ENCODE measurements at regions not wholly inside any gene's neighbourhood (a gene's known extent, or its start where the extent isn't known, plus 50 kb on each side); places are given as distances from the start of the nearest gene placed in this dataset.

DNA sequence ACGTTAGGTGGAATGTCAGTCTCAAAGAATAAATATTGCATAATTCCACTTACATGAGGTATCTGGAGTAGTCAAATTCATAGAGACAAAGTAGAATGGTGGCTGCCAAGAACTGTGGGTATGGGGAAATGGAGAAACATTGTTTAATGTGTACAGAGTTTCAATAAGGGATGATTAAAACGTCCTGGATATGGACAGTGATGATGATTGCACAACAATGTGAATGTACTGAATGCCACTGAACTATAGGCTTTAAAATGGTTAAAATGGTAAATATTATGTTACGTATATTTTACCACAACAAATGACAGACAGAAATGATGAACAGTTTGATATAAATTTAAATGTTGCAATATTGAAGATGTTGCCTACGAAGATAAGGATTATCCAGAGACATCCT lies 602.0 kb upstream of the PKDCC start:
- Histone ChIP-seq H3K23ac (ENCODE audit: low read depth, low read length, poor library complexity) (no peak overlapping the region), H3K27me3 (ENCODE audit: control insufficient read depth in 3 of 3, insufficient read depth in 3 of 3, low read depth in 1 of 3, low read length in 3 of 3) (no peaks in the 10 kb centered on the region), H2BK15ac (ENCODE audit: low read length) (no peak overlapping the region), H3K4me2 (ENCODE audit: insufficient read depth, low read length, poor library complexity, severe bottlenecking) (no peak overlapping the region), H2AK5ac (ENCODE audit: low read depth, low read length) (no peak overlapping the region), H2AFZ (ENCODE audit: low read length) (no peak overlapping the region), H4K91ac (ENCODE audit: low read depth, low read length, poor library complexity) (no peak overlapping the region), H2BK5ac (ENCODE audit: low read length) (no peak overlapping the region), H3K4me1 (ENCODE audit: control insufficient read depth in 2 of 2, insufficient read depth in 1 of 2, low read depth in 1 of 2, low read length in 2 of 2) (no peaks in the 10 kb centered on the region), H3K27ac (replicated peaks; ENCODE audit: low read length) (no peak overlapping the region), H3K4ac (ENCODE audit: low read length) (no peak overlapping the region), H3K79me1 (ENCODE audit: low read depth, low read length) (no peaks in the 10 kb centered on the region), H3K14ac (ENCODE audit: low read length) (no peak overlapping the region), H3K4me3 (ENCODE audit: low read length in 2 of 2) (no peak overlapping the region), H3K9me3 (replicated peaks in 1 of 2; ENCODE audit: control insufficient read depth in 2 of 2, insufficient read depth in 1 of 2, low read depth in 1 of 2, low read length in 2 of 2) (no peaks in the 10 kb centered on the region), H3K36me3 (replicated peaks in 1 of 2; ENCODE audit: control insufficient read depth in 2 of 2, insufficient read depth in 2 of 2, low read length in 2 of 2) (no peaks in the 10 kb centered on the region), H3K18ac (ENCODE audit: low read length) (no peak overlapping the region), H4K8ac (ENCODE audit: low read depth, low read length) (no peak overlapping the region), H2BK120ac (ENCODE audit: low read depth, low read length) (no peak overlapping the region), H2BK12ac (ENCODE audit: low read length) (no peak overlapping the region), H3K9ac (ENCODE audit: low read depth, low read length, poor library complexity) (no peak overlapping the region)
- no peak for DNase-seq (ENCODE audit: low spot score)
- whole genome bisulfite sequencing, 2 donors (ENCODE audit: extremely low coverage in 2 of 2, insufficient read length in 2 of 2, insufficient replicate concordance in 1 of 2): no CpG with 5 or more reads among the region's 4 CpGs

DNA sequence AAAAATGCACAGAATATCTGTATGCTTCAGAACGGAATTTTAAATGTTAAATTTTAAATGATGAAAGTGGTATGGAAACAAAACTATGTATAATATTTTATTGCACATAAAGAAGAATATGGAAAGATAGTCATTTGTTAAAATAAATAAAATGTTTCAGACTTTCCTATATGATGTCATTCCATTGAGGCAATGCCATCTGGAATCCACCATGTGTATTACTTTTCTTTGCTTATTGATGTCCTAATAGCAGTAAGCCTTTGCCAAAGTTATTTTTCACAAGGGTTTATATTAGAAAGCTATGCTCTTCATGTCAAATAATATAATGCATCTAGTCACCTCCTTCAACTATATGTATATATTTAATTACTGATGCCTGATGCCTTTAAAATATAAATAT lies 601.6 kb upstream of the PKDCC start:
- Histone ChIP-seq H2BK12ac (ENCODE audit: low read length) (no peak overlapping the region), H2BK15ac (ENCODE audit: low read length) (no peak overlapping the region), H3K9ac (ENCODE audit: low read depth, low read length, poor library complexity) (no peak overlapping the region), H3K4me1 (ENCODE audit: control insufficient read depth in 2 of 2, insufficient read depth in 1 of 2, low read depth in 1 of 2, low read length in 2 of 2) (no peaks in the 10 kb centered on the region), H3K27ac (replicated peaks; ENCODE audit: low read length) (no peak overlapping the region), H3K23ac (ENCODE audit: low read depth, low read length, poor library complexity) (no peak overlapping the region), H2AK5ac (ENCODE audit: low read depth, low read length) (no peak overlapping the region), H2AFZ (ENCODE audit: low read length) (no peak overlapping the region), H3K36me3 (replicated peaks in 1 of 2; ENCODE audit: control insufficient read depth in 2 of 2, insufficient read depth in 2 of 2, low read length in 2 of 2) (no peaks in the 10 kb centered on the region), H4K91ac (ENCODE audit: low read depth, low read length, poor library complexity) (no peak overlapping the region), H3K27me3 (ENCODE audit: control insufficient read depth in 3 of 3, insufficient read depth in 3 of 3, low read depth in 1 of 3, low read length in 3 of 3) (no peaks in the 10 kb centered on the region), H3K79me1 (ENCODE audit: low read depth, low read length) (no peaks in the 10 kb centered on the region), H2BK120ac (ENCODE audit: low read depth, low read length) (no peak overlapping the region), H3K4ac (ENCODE audit: low read length) (no peak overlapping the region), H4K8ac (ENCODE audit: low read depth, low read length) (no peak overlapping the region), H3K18ac (ENCODE audit: low read length) (no peak overlapping the region), H3K9me3 (replicated peaks in 1 of 2; ENCODE audit: control insufficient read depth in 2 of 2, insufficient read depth in 1 of 2, low read depth in 1 of 2, low read length in 2 of 2) (no peaks in the 10 kb centered on the region), H3K4me3 (ENCODE audit: low read length in 2 of 2) (no peak overlapping the region), H3K4me2 (ENCODE audit: insufficient read depth, low read length, poor library complexity, severe bottlenecking) (no peak overlapping the region), H2BK5ac (ENCODE audit: low read length) (no peak overlapping the region), H3K14ac (ENCODE audit: low read length) (no peak overlapping the region)
- DNase-seq (ENCODE audit: low spot score): no peak
- WGBS, 2 donors (ENCODE audit: extremely low coverage in 2 of 2, insufficient read length in 2 of 2, insufficient replicate concordance in 1 of 2): 100% methylated on average over 1 of the region's 1 CpG; no CpG with 5 or more reads in 1 of the 2 donors

DNA sequence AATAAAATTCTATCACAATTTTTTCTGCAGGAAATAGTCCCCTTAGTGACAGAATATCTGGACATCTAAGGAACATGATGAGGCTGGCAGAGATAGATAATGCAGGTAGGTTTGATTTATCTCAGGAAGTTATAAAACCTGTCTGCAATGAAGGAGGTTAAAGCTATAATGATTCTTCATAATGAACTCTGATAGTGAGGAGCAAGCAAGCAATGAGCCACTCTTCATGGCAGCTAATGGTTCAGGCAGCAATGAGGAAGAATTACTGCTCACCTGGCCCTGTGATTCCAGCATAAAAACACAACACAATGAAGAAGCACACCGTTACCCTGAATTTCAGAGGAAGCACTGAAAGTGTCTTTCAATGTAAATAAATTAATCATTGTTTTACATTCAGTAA lies 599.6 kb upstream of the PKDCC start:
- Histone ChIP-seq H3K4me3 (ENCODE audit: low read length in 2 of 2) (no peak overlapping the region), H3K4me2 (ENCODE audit: insufficient read depth, low read length, poor library complexity, severe bottlenecking) (no peak overlapping the region), H4K8ac (ENCODE audit: low read depth, low read length) (no peak overlapping the region), H3K27me3 (ENCODE audit: control insufficient read depth in 3 of 3, insufficient read depth in 3 of 3, low read depth in 1 of 3, low read length in 3 of 3) (no peaks in the 10 kb centered on the region), H2AK5ac (ENCODE audit: low read depth, low read length) (no peak overlapping the region), H3K36me3 (replicated peaks in 1 of 2; ENCODE audit: control insufficient read depth in 2 of 2, insufficient read depth in 2 of 2, low read length in 2 of 2) (no peaks in the 10 kb centered on the region), H3K79me1 (ENCODE audit: low read depth, low read length) (no peaks in the 10 kb centered on the region), H4K91ac (ENCODE audit: low read depth, low read length, poor library complexity) (no peak overlapping the region), H3K9ac (ENCODE audit: low read depth, low read length, poor library complexity) (no peak overlapping the region), H2BK120ac (ENCODE audit: low read depth, low read length) (no peak overlapping the region), H2BK5ac (ENCODE audit: low read length) (no peak overlapping the region), H2AFZ (ENCODE audit: low read length) (no peak overlapping the region), H3K4ac (ENCODE audit: low read length) (no peak overlapping the region), H3K27ac (replicated peaks; ENCODE audit: low read length) (no peak overlapping the region), H3K4me1 (ENCODE audit: control insufficient read depth in 2 of 2, insufficient read depth in 1 of 2, low read depth in 1 of 2, low read length in 2 of 2) (no peaks in the 10 kb centered on the region), H2BK12ac (ENCODE audit: low read length) (no peak overlapping the region), H3K9me3 (replicated peaks in 1 of 2; ENCODE audit: control insufficient read depth in 2 of 2, insufficient read depth in 1 of 2, low read depth in 1 of 2, low read length in 2 of 2) (no peaks in the 10 kb centered on the region), H3K14ac (ENCODE audit: low read length) (no peak overlapping the region), H3K18ac (ENCODE audit: low read length) (no peak overlapping the region), H2BK15ac (ENCODE audit: low read length) (no peak overlapping the region), H3K23ac (ENCODE audit: low read depth, low read length, poor library complexity) (no peak overlapping the region)
- DNase-seq (ENCODE audit: low spot score): no peak
- no CpG with 5 or more reads among the region's 1 CpG for WGBS, 2 donors (ENCODE audit: extremely low coverage in 2 of 2, insufficient read length in 2 of 2, insufficient replicate concordance in 1 of 2)

DNA sequence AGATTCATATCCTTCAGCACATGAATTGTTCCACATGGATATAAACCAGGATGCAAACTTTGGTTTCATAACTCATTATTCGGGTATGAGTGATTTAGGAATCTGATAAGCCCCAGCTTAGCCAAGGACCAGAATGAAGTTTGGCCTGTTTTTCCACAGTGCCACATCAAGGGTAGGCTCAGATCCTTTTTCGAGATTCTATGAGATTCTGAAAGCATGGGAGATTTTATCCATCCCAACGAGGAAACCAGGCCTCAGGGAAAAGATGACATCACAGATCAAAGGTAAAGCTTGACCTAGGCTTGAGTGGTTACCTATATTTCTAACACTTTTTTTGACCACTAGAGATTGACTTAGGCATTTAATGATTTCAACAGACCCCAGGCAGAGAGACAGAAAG lies 590.8 kb upstream of the PKDCC start:
- Histone ChIP-seq H2BK12ac (ENCODE audit: low read length) (no peak overlapping the region), H4K8ac (ENCODE audit: low read depth, low read length) (no peak overlapping the region), H3K9me3 (replicated peaks in 1 of 2; ENCODE audit: control insufficient read depth in 2 of 2, insufficient read depth in 1 of 2, low read depth in 1 of 2, low read length in 2 of 2) (no peaks in the 10 kb centered on the region), H2AFZ (ENCODE audit: low read length) (no peak overlapping the region), H4K91ac (ENCODE audit: low read depth, low read length, poor library complexity) (no peak overlapping the region), H3K36me3 (replicated peaks in 1 of 2; ENCODE audit: control insufficient read depth in 2 of 2, insufficient read depth in 2 of 2, low read length in 2 of 2) (no peaks in the 10 kb centered on the region), H3K27me3 (ENCODE audit: control insufficient read depth in 3 of 3, insufficient read depth in 3 of 3, low read depth in 1 of 3, low read length in 3 of 3) (no peaks in the 10 kb centered on the region), H2BK120ac (ENCODE audit: low read depth, low read length) (no peak overlapping the region), H3K9ac (ENCODE audit: low read depth, low read length, poor library complexity) (no peak overlapping the region), H3K14ac (ENCODE audit: low read length) (no peak overlapping the region), H3K27ac (replicated peaks; ENCODE audit: low read length) (no peak overlapping the region), H3K18ac (ENCODE audit: low read length) (no peak overlapping the region), H3K4ac (ENCODE audit: low read length) (no peak overlapping the region), H3K4me2 (ENCODE audit: insufficient read depth, low read length, poor library complexity, severe bottlenecking) (no peak overlapping the region), H3K4me1 (ENCODE audit: control insufficient read depth in 2 of 2, insufficient read depth in 1 of 2, low read depth in 1 of 2, low read length in 2 of 2) (no peaks in the 10 kb centered on the region), H3K4me3 (ENCODE audit: low read length in 2 of 2) (no peak overlapping the region), H3K23ac (ENCODE audit: low read depth, low read length, poor library complexity) (no peak overlapping the region), H3K79me1 (ENCODE audit: low read depth, low read length) (no peaks in the 10 kb centered on the region), H2BK15ac (ENCODE audit: low read length) (no peak overlapping the region), H2BK5ac (ENCODE audit: low read length) (no peak overlapping the region), H2AK5ac (ENCODE audit: low read depth, low read length) (no peak overlapping the region)
- DNase-seq (ENCODE audit: low spot score): no peak
- WGBS, 2 donors (ENCODE audit: extremely low coverage in 2 of 2, insufficient read length in 2 of 2, insufficient replicate concordance in 1 of 2): no CpG with 5 or more reads among the region's 3 CpGs
